ENCODE measurements at regions not wholly inside any gene's neighbourhood (a gene's known extent, or its start where the extent isn't known, plus 50 kb on each side); places are given as distances from the start of the nearest gene placed in this dataset.

DNA sequence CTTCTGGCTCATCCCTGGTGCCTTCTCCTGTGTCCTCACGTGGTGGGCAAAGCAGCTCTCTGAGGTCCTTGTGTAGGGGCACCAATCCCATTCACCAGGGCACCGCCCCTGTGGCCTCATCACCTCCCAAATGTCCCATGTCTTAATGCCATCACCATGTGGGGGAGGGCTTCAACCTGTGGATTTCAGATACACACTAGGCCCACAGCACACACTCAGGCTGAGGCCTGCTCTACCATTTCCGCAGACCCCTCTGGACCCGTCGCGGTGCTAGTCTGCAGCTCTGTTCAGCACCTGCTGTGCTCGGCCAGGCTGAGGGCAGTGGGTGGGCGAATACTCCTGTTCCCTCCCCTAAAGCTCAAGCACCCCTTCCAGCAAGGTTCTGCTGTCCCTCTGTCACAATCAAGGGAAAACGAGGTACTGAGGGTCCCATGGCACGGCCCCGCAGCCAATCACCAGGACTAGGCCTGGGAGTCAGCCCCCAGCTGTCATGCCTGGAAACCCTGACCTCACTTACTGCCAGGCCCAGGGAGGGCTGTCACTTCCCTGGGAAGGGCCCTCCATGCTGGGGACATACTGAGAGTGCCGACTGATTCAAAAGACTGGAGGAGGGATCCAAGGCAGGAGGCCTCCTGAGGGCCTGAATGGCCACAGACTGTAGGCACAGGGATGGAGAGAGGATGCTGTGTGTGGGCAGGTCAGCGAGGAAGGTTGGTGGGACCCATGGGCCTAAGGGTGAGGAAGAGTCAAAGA lies 123.8 kb upstream of the RET start:
- no peak for DNase-seq

DNA sequence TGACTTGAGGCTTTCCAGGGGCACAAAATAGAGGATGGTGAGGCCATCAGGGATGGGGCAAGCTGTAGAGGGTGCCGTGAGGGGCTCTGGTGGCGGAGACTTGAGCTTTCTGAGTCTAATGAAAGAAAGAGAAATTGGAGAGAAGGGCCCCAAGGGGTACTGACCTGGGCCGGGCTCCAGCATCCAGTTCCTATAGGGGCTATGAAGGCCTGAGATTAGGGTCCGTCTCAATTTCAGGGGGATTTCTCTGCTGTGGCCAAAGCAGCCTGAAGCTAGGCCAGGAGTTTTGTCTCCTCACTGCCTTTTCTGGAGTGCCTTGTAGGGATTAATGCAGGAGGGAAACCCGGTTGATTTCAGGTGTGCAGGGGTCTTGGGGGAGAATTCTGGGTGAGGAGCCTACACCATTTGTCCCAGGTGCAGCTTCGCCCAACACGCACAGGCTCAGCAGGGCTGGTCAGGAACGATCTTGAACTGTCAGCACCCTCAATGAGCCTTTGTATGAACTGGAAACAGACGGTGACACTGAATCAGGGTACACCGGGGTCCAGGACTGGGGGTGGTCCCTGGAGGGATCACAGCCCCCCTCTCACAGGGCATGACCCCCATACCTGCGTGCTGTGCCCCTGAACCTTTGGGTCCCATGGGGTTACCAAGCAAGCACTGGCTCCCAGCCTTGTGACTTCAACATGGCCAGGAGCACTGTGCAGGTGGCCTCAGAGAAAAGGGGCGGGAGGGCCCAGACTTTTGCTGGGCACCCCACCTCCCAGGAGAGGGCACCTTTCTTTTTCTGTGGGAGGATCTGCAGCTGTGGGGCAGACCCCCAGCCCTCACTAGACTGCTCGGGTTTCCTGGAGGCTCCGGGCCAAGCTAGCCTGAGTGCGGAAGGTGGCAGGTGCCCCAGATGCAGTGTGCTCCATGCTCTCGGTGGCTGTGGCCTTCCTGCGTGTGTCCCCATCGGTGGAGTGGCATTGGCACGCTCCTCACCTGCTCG lies 122.9 kb upstream of the RET start:
- no peak for DNase-seq

DNA sequence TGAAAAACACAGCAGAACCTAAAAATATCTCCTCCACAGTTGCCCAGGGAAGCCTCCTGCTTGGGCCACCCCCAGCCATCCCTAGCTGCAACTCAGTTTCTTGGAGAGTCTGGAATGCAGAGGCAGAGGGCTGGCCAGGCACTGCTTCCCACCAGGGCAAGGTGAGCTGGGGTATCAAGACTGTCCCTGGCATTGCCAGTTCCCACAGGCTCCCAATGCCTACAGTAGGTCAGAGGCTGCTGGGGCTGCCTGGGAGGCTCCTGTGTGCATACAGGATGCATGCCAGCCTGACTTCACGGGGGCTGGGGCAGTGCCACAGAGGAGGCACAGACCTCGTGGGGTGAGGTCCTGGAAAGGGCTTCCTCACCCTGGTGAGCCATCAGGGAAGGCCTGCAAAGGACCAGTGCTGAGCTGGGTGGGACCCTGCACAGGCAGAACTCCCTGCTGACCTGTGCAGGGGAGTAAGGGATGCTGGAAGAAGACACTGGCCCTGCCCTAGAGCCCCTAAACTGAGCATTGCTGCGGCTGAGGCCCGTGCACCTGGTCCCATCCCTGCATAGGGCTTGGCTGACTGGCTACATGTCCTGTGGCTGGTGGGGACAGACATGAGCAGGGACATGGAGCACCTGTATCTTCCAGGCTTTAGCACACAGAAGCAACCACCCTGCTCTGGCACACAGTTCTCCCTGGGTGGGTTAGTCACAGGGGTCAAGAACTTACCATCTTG lies 121.9 kb upstream of the RET start:
- DNase-seq = no peak

DNA sequence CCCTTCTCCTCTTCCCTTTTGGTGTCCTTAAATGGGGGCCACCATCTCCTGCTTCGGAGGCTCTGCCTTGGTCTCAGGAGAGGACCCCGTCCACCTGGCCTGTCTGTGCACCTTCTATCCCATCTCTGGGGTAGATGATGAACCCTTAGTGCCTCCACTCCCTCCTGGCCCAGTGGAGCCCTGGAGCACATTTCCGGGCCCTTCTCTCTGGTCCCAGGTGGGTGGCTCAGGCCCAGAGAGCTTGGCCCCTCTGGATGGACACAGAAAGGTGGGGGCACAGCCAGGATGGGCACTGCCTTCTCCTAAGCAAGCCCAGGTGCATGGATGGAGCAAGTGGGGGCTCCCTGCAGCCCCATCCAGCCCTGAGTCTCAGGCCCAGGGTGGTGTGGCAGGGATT lies 121.4 kb upstream of the RET start:
- no peak for DNase-seq

DNA sequence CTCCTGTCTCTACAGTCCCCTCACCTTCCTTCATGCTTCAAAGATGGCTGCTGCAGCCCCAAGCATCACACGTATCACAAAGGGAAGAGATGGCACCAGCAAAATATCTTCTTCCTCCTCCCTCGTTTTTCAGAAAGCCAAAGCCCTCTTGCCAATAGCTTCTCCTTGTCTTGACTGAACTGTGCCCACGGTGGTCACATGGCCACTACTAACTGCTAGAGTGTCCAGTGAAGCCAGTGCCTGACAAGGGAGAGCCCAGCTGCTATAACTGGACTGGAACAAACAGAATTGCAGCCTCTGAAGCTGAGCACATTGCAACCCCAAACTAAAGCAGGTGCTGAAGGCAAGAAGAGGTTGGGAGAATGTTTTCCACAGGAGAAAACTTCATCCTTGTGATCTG lies 120.8 kb upstream of the RET start:
- DNase-seq = no peak

DNA sequence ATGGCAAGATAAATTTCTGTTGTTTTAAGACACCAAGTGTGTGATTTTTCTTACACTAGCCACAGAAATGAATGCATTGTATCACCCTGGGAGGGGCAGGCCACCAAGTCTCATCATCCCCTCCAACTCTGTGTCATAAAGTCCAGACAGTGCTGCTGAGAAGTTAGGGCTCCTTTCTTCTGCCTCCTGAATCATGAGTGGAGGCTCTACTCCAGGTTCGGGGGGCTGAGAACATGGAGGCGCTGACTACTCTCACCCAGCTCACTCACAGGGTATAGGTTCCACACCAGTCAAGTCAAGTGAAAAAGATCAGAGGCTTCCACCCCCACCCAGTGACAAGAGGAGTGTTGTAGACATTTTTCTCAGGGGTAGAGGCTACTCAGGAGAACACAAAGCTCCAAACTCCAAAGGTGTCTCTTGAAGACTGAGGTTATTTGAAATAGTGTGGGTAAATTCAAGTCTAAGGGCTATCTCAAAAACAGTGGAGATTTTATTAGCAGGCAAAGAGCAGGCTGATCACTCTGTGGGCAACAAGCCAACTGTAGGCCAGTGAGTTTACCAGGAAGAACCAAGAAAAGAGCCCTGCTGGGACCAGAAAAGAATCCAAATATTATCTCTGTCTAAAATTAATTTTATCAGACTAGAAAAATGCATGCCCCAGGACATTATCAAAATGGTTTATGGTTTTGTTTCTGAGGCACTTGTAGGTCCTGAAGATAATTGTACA lies 118.6 kb upstream of the RET start:
- DNase-seq = no peak

DNA sequence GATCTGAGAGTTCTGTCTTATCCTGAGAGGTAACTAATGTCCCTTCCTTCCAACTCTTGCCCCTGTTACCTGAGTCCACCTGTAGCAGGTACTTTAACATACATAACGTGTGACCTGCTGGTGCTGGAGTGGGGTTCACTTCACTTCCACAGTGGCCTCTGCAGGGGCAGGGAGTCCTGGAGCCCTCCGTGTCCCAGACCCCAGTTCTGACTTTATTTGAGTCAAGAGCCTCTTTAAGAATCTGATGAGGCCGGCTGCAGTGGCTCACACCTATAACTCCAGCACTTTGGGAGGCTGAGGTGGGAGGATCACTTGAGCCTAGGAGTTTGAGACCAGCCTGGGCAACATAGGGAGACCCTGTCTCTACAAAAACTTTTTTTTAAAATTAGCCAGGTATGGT lies 117.0 kb upstream of the RET start:
- no peak for DNase-seq

DNA sequence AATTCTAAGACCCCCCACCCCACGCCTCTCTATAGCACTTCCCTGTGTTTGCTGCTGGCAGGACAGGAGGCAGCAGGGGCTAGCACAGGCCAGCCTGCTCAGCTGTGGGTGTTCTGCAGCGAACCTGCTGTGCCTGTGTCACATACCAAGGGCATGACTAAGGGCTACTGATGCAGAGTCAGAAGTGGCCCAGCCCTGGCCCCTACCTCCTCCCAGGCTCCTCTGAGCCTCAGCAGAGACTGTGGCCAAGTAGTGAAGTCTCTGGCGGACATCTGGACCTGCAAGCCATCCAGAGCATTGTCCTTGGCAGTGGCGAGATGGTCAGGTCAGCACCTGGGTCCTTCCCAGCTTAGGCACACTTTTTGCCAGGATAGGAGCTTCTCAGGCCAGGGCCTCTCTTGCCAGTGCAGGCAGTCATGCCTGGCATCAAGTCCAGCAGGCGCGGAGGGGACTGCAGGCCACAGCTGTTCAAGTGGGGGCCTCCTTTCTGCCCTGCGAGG lies 116.3 kb upstream of the RET start:
- DNase-seq = no peak

DNA sequence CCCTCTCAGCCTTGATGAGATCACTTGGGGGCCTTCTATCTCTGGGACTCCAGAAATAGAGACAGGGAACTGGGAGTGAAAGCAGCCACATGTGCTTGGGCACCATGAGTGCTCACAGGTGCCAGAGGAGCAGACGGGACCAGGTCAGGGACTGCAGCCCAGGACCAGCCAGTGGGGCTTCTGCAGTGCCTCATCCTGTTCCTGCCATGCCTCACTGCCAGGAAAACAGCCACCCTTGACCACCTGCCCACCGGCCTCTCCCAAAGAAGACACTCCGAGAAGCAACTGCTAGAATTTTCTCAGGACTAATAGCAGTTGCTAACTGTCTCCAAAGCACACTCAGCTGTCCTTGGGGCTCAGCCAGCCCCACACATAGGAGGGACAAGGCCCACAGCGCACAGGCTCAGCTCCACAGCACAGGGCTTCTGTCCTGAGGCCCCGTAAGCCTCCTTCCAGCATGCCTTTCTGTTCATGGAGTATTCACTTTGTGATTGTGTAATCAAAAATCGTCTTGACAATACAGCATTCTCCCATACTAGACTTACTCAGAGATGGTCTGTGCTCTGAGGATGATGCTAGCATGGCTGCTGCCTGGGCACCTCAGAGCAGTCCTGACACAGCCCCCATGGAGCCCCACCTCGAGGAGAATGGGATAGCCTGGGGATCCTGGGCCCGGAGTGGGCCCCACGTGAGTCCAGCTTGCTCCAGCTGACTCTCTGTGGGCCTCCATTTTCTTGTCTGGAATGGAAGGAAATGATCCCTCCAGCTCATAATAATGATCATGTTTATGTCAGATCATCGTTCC lies 115.7 kb upstream of the RET start:
- DNase-seq = no peak

DNA sequence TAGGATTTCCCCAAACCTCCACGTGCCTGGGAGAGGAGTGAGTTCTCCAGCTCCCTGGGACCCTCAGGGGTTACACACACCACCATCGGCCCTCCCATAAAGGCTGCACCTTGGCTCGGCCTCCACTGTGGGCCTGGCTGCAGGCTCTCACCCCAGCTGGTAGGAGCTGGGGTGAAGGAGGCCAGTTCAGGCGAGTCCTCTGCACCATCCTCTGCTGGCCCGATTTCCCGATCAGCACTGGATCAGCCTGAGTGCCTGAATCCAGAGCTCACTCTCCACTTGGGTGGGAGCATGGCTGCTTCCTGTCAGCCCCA lies 115.1 kb upstream of the RET start:
- DNase-seq = no peak

DNA sequence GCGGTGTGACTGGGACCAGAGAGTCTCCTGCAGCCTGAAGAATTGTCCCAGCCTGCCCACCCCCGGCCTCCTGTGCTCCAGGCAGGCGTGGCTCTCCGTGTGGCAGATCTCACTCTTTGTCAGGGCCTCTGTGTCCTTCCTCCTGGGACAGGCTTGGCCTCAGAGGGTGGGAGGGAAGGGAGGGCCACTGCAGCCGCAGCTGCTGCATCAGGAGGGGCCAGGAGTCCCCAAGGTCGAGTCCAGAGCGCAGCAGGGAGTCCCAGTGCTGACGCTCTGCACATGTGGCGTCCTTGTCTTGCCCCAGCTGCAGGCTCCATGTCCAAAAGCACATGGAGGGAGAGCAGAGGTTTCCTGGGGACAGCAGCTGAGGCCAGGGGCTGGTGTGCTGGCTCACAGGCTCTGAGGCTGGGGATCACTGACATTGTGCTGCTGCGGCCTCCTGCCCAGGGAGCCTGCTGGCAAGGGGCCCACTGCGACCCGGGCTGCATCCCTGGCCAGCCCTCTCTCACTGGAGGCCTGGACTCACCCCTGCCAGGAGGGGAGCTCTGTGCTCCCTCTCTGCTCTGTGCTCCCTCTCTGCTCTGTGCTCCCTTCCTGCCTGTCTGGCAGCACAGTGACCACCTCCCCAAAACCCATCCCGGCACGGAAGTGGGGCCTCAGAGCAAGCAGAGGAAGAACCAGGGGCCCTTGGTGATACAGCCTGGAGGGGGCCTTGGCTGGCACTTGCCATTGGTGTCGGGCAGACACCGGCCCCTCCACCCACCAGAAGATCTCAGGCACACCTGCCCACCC lies 114.6 kb upstream of the RET start:
- DNase-seq = no peak

DNA sequence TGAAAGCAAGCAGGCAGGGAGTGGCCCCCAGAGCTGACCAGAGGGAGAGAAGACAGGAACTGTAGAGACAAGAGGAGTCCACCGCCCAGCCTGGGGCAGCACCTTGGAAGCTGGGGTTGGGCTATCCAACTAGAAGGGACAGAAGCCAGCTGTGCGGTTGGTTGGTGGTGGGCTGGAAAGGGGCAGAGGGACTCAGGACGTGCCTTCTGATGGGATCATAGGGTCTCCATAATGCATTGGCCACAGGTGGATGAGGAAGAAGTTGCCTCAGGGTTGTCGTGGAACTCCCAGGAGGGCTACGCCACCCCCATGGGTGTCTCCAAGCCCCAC lies 114.0 kb upstream of the RET start:
- DNase-seq = no peak

DNA sequence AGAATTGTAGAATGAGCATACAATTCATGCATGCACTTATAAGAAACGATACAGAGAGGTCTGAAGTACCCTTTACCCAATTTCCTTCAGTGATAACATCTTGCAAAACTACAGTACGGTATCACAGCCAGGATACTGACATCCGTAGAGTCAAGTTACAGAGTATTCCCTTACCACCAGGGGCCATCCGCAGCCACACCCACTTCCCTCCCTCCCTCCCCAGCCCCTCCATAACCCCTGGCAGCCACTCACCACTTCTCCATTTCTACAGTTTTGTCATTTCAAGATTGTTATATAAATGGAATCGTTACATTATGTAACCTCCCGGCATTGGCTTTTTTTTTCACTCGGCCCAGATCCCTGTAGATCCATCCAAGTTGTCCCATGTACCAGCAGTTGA lies 113.6 kb upstream of the RET start:
- no peak for DNase-seq

DNA sequence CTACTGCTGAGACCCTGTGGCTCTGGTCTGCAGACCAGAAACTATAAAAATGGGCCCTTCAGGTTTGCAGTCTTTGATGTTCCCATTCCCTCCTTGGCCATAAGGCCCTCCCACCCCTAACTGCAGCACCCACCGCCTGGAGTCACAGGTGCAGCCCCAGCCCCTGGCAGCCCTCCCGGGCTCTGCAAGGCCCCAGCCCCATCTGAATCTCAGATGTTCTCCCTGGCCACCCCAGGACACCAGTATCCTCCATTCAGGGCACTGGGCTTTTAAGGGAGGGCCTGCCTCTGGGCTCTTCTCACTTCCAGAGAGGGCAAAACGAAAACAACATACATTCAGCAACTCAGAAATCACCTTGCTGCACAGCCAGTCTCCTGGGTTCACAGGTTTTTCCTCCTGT lies 107.7 kb upstream of the RET start:
- DNase-seq = no peak

DNA sequence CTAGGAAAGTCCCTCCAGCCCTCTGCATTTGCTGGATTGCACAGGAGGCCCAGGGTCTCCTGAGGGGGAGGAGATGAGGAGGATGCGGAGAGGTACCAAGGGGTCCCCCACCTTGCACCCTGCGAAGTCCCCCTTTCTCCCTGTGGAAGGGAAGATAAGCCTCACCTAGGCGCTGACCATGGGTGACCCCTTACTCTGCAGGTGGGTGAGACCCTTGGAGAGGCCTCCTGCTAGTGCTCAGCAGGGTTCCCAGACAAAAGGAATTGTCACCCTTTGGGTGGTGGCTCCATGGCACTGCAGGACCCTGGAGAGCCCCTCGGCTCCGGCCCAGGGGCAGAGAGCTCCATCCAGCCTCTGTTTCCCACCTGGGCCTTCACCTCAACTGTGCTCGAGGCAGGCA lies 107.0 kb upstream of the RET start:
- no peak for DNase-seq

DNA sequence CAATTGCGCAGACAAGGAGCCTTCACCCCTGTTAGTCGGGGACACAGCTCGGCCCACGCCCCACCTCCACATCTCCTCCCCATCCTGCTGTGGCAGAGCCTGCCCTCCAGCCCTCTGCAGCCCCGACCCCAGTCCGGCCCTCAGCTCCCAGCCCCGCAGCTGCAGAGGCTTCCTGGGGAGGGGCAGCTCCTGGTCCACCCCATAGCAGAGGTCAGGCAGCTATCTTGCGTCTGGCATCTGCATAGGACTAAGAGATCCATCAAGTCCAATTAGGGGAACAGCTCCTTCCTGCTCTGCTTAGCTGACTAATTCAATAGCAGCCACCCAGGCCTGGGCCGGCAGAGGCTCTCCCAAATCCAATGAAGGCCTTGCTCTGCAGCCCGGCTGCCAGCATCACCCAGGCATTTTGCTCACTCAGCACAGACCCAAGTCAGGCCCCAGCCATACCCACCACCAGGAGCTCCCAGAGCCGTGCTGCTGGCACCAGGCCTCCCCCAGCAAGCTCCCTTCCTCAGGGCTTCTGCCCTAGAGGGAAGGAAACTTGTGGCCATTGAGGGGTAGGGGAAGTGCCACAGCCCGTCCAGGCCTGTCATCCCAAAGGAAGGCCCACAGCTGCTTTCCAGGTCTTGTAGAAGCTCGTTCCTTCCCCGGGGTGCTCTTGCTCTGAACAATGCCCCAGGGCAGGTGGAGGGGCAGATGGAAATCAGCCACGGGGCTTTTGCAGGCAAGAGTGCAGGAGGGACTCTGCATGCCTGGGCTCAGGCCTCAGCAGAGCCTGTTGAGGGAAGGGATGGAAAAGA lies 106.2 kb upstream of the RET start:
- DNase-seq = no peak

DNA sequence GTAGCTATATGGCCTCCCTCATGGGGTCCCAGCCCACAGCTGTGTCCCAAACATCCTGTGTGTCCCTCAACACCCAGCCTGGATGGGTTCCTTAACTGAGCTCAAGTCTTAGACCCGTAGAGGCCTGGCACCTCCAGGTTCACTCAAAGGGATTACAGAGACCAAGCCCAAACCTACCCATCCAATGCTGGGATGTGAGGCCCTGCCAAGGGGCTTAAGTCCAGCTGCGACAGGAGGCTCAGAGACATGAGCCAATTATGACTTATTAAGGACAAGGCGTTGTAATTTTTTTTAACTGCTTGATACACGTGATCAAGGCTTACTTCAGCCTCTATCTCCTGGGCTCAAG lies 105.6 kb upstream of the RET start:
- no peak for DNase-seq

DNA sequence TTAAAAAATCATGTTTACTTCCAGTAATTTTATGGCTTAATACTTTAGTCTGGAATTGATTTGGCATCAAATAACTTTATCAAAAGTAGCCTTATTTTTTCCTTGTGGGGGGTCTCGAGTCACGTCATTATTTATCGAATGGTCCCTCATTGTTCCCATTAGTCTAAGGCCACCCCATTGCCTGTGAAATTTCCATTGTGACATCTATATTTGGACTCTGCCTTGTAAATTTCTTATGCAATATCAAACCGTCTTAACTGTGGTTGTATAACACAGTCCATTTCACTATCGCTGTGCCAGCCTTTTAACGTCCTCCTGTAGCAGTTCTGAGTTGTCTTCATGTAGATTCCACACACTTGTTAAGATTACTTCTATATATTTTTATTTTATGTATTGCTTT lies 103.9 kb upstream of the RET start:
- no peak for DNase-seq

DNA sequence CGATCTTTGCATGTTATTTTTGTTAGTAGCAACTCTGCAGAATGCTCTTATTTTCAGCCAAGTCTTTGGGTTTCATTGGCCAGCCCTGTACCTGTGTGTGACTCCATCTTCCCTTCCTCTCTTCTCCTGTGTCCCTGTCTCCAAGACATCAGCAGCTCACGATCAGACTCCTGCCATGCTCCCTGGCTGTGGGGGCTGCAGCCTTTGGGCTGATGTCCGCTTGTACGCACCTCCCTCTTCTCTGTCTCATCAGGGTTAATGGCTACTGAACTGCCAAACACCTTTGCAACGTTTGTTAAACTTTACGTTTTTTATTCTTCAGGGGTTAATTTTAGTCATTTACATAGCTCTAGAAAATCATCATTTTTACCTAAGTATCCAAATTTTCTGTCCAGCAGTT lies 103.5 kb upstream of the RET start:
- no peak for DNase-seq

DNA sequence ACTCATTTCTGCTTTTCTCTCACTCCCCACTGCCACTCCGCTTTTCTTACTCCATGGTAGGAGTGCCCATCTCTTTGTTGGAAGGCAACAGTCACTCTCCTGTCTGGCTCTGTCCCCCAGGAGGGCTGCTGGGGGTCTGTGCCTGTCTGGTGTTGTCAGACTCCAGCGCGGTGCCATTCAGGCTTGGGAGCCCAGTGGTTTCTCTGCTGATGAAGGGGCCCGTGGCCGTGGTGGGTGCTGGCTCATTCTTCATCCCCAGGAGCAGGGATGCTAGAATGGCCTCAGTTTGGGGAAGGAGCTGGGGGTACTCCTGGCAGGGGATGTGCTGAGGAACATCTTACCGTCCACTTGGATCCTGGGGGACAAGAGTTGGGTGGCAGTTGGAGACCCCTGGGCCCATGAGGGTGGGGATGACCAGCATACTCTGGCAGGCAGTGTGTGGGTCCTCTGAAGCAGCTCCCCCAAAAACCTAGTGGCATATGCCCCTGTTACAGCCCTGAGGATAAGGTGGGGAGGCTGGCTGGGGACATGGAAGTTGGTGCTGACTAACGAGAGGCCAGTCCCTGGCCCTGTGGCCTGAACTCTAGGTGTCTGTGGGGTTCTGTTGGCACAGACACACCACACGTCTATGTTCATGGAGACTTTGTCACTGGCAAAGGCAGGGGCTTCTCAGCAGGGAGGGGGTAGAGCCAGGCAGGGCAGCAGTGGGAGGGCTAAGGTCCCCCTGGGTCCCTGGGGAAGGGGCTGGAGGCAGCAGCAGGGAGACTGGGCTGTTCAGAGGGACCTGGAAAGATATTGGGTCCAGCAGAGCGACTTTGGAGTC lies 102.8 kb upstream of the RET start:
- DNase-seq = no peak
